Astrocyte of the spinal cord (primary cell): ENCODE measurements at regions not wholly inside any gene's neighbourhood (a gene's known extent, or its start where the extent isn't known, plus 50 kb on each side); places are given as distances from the start of the nearest gene placed in this dataset.
A peak's percentile ranks its signal among the peaks of the same experiment; 100 is the strongest.
"Not testable (repeated sequence)": the region's sequence is repeated elsewhere in the genome, so short reads cannot be mapped to it uniquely, and the experiment has no call there.

Experiments used
- DNase-seq: peaks from one replicate; pipeline ENCODE4 v3.0.0; 2011; ENCODE audit warnings: low read depth, low spot score
- H3K4me3 ChIP-seq: 2 replicates; pipeline ENCODE4 v1.5.1; 2011; ENCODE audit warnings: low read depth, mild to moderate bottlenecking, low read length, moderate library complexity
- in situ Hi-C: cut with HindIII; loops from 2 replicates; pipeline ENCODE4 v1.10.0; 2017; ENCODE audit warnings: low sequenced_read_pairs
- TF ChIP-seq, protein P1 (sequence below): IDR thresholded peaks from 2 replicates; pipeline ENCODE4 v1.5.1; 2012; ENCODE audit warnings: low read depth, mild to moderate bottlenecking, low read length, inconsistent platforms

DNA sequence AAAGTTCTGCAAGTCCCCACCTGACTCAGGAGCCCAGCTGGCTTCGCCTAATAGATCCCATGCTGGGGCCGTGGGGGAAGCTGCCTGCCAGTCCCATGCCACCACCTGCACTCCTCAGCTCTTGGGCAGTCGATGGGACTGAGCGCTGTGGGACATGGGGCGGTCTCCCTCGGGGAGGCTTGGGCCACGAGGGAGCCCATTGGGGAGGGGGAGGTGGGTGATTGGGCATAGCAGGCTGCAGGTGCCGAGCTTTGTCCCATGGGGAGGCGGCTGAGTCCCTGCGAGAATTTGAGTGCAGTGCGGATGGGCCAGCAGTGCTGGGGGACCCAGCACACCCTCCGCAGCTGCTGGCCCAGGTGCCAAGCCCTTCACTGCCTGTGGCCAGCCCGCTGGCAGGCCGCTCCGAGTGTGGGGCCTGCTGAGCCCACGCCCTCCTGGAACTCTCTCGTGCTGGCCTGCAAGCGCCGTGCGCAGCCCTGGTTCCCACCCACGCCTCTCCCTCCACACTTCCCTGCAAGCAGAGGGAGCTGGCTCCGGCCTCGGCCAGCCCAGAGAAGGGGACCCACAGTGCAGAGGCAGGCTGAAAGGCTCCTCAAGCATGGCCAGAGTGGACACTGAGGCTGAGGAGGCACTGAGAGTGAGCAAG, 467.3 kb downstream of the IRS2 start:
- TF ChIP-seq, protein P1, sequence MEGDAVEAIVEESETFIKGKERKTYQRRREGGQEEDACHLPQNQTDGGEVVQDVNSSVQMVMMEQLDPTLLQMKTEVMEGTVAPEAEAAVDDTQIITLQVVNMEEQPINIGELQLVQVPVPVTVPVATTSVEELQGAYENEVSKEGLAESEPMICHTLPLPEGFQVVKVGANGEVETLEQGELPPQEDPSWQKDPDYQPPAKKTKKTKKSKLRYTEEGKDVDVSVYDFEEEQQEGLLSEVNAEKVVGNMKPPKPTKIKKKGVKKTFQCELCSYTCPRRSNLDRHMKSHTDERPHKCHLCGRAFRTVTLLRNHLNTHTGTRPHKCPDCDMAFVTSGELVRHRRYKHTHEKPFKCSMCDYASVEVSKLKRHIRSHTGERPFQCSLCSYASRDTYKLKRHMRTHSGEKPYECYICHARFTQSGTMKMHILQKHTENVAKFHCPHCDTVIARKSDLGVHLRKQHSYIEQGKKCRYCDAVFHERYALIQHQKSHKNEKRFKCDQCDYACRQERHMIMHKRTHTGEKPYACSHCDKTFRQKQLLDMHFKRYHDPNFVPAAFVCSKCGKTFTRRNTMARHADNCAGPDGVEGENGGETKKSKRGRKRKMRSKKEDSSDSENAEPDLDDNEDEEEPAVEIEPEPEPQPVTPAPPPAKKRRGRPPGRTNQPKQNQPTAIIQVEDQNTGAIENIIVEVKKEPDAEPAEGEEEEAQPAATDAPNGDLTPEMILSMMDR = no peak
- no peak overlapping the region for H3K4me3 ChIP-seq
- in situ Hi-C loops = no loop called here
- DNase-seq = no peak

DNA sequence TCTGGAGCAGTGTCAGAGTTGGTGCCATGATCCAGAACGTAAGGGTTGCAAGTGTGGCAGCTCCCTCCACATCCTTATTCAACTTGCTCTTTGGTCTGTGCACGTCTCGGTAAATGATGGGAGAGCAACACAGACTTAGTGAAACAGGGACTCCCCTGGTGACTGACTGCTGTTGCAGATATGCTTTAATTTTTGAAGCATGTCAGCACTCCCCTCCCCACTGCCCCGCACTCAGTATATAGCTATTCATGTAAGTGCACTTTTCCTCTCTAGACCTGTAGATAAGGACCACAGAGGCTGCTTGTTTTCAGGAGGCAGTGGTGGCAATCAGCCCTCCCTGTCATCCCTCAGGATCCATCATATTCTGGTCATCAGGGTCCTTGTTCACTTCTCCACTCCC, 470.9 kb downstream of the IRS2 start:
- no peak overlapping the region for H3K4me3 ChIP-seq
- no peak for DNase-seq
- in situ Hi-C loops = no loop called here
- TF ChIP-seq, protein P1 = no peak

DNA sequence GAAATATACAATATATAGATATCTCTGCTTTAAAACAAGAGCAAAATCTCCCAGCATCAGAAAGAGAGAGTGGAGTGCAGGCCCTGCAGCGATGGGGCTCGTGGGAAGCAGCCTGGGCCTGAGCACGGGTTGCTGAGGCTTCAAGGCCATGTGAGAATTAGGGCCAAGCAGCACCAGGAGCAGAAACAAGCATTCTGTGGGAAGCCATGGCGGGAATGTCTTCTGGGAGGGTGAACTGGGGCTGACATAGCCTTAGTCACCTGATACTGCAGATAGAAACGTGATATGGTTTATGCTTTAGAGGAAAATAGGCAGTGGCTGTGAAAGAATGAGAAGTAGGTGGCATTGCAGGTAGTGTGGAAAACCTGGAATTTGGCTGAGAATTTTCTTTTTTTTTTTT, 472.3 kb downstream of the IRS2 start:
- H3K4me3 ChIP-seq = no peak overlapping the region
- DNase-seq = no peak
- in situ Hi-C loops = no loop called here
- TF ChIP-seq, protein P1 = no peak

DNA sequence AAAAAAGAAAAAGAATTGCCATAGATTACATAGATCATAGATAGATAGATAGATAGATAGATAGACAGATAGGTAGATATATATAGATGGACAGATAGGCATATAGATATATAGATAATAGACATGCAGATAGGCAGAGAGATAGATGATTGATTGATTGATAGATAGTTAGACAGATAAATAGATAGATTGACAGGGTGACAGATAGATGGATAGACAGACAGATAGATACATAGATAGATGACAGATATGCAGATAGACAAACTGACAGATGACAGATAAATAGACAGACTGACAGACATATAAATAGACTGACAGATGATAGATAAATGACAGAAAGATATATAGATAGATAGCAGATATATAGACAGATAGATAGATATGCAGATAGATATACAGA, 474.0 kb downstream of the IRS2 start:
- H3K4me3 ChIP-seq = no peak overlapping the region
- DNase-seq = no peak
- in situ Hi-C loops = no loop called here
- TF ChIP-seq, protein P1 = no peak

DNA sequence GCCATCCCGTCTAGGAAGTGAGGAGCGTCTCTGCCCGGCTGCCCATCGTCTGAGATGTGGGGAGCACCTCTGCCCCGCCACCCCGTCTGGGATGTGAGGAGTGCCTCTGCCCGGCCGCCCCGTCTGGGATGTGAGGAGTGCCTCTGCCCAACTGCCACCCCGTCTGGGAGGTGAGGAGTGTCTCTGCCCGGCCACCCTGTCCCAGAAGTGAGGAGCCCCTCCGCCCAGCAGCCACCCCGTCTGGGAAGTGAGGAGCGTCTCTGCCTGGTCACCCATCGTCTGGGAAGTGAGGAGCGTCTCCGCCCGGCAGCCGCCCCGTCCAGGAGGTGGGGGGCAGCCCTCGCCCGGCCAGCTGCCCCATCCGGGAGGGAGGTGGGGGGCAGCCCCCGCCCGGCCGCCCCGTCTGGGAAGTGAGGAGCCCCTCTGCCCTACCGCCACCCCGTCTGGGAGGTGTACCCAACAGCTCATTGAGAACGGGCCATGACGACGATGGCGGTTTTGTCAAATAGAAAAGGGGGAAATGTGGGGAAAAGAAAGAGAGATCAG, 474.9 kb downstream of the IRS2 start:
- in situ Hi-C loops, DNase-seq, H3K4me3 ChIP-seq: not testable (repeated sequence)

DNA sequence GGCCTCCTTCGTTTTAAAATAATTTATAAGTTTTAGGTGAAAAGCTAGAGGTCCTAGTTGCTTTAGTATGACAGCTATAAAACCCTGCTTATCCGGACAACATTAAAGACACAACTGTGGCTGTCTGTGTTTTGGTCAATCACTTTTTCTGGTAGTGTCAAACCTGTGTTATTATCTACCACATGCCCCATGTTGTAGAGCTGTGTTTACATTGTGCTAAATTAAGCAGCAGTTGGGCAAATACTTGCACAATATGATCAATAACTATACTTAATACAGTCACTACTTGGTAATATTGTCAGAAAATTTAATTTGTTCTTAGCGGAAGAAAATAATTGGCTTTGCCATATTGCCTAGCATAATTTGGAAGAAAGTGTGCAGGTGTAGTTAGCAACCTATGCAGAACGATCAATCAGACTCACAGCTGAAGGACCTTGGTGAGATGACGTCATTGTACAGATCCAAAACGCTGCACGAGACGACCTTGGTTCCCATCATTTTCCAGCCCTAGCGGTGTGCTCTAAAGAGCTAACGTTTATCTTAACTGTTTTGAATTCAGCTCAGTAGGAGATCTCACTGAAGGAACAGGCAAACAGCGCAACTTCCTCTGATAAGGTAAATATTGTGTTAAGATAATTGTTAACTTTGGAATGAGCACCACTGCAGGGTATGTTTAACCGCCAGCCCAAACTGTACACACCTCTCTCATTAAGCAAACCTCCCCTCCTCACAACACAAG, 476.6 kb downstream of the IRS2 start:
- TF ChIP-seq, protein P1 = no peak
- peak; percentile 41 for DNase-seq
- in situ Hi-C loops = no loop called here
- no peak overlapping the region for H3K4me3 ChIP-seq

DNA sequence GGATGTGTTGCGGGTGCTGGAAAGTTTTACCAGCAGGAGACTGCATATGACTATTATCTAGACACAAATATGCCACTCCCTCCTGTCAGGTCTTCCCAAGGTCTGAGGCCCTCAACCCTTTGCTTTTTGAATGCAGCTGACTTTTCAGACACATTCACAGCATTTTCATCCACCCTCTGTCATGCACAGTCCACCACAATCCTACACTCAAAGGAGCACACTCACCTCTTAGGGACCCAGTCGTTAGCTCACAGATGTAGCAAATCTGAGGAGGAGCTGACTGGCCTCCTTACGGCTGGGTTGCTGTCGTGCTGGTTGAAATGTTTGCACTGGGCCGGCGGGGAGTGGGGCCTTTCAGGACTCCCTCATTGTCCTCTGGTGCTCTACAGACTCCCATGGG, 479.4 kb downstream of the IRS2 start:
- TF ChIP-seq, protein P1 = no peak
- in situ Hi-C loops = no loop called here
- DNase-seq = no peak
- no peak overlapping the region for H3K4me3 ChIP-seq
